Panc1 (cell line): ENCODE measurements at regions not wholly inside any gene's neighbourhood (a gene's known extent, or its start where the extent isn't known, plus 50 kb on each side); places are given as distances from the start of the nearest gene placed in this dataset.
A peak's percentile ranks its signal among the peaks of the same experiment; 100 is the strongest.
"Not testable (repeated sequence)": the region's sequence is repeated elsewhere in the genome, so short reads cannot be mapped to it uniquely, and the experiment has no call there.

Experiments used
- ATAC-seq: fragments of 200-7000 bp; cut with Tn5 transposase; 2 replicates; pipeline ENCODE4 v1.9.1; 2020; ENCODE audit warnings: mild to moderate bottlenecking, moderate library complexity
- BruUV-seq: library from RNA; stranded (reverse); fragments of 400-500 nt; replicated peaks from 2 replicates; lab custom pipeline; 2021; lab: Mats Ljungman, UMichigan
- CTCF ChIA-PET: fragments of 300-600 bp; sonication (Branson Sonifier 250); formaldehyde crosslinking; loops from one replicate; lab custom pipeline; 2022; ENCODE audit warnings: antibody characterized with exemption; lab: Charles Lee
- POLR2A ChIA-PET: fragments of 300-600 bp; sonication (Branson Sonifier 250); formaldehyde crosslinking; loops from one replicate; lab custom pipeline; 2022; ENCODE audit warnings: antibody characterized with exemption; lab: Charles Lee
- DNase-seq: peaks from one replicate; pipeline ENCODE4 v3.0.0-alpha.2; 2010; ENCODE audit warnings: low read depth, low spot score
- H3K27ac ChIP-seq: 2 replicates; pipeline ENCODE4 v1.5.1; 2011; ENCODE audit warnings: mild to moderate bottlenecking, low read length, inconsistent platforms
- H3K27me3 ChIP-seq: fragments of 200-500 bp; sonication (Bioruptor generic); 2 replicates; pipeline ENCODE4 v1.6.0; 2014; ENCODE audit warnings: low read length, inconsistent platforms; ENCODE audit not compliant: control insufficient read depth, insufficient read depth
- H3K36me3 ChIP-seq: fragments of 200-500 bp; sonication (Bioruptor generic); 2 replicates; pipeline ENCODE4 v1.5.1; 2014; ENCODE audit warnings: inconsistent platforms, mild to moderate bottlenecking, low read length, moderate library complexity; ENCODE audit not compliant: control insufficient read depth, insufficient read depth
- H3K4me1 ChIP-seq: 2 replicates; pipeline ENCODE4 v1.5.1; 2011; ENCODE audit warnings: inconsistent platforms, mild to moderate bottlenecking, low read length, moderate library complexity; ENCODE audit not compliant: control insufficient read depth, insufficient read depth
- H3K4me3 ChIP-seq, 2 experiments: 2 replicates each; pipeline ENCODE4 v1.5.1; 2011 to 2012; ENCODE audit warnings: low read depth in 2 of 2, low read length in 2 of 2, mild to moderate bottlenecking in 2 of 2, inconsistent platforms in 1 of 2, moderate library complexity in 1 of 2
- H3K9me3 ChIP-seq: fragments of 200-500 bp; sonication (Bioruptor generic); 2 replicates; pipeline ENCODE4 v1.5.1; 2014; ENCODE audit warnings: low read depth, mild to moderate bottlenecking, inconsistent platforms, low read length, moderate library complexity; ENCODE audit not compliant: control insufficient read depth, insufficient read depth
- CTCF ChIP-seq: fragments of 450-650 bp; IDR thresholded peaks from 2 replicates; pipeline ENCODE4 v1.5.1; 2017; ENCODE audit warnings: mild to moderate bottlenecking
- POLR2AphosphoS5 ChIP-seq: IDR thresholded peaks from 2 replicates; pipeline ENCODE4 v1.6.1; 2012; ENCODE audit warnings: mild to moderate bottlenecking, low read depth, low read length, moderate library complexity
- REST ChIP-seq, 2 experiments: IDR thresholded peaks; 2 replicates each; pipeline ENCODE4 v1.6.1; 2011 to 2012; ENCODE audit warnings: low read depth in 2 of 2, control low read depth in 1 of 2, low read length in 1 of 2, mild to moderate bottlenecking in 1 of 2, moderate library complexity in 1 of 2; ENCODE audit not compliant: insufficient read depth in 1 of 2
- SIN3A ChIP-seq: IDR thresholded peaks from 2 replicates; pipeline ENCODE4 v1.6.1; 2012; ENCODE audit warnings: low read depth, mild to moderate bottlenecking, low read length, moderate library complexity, borderline replicate concordance; ENCODE audit not compliant: insufficient read depth
- TCF7L2 ChIP-seq: IDR thresholded peaks from 2 replicates; pipeline ENCODE4 v1.6.1; 2011; ENCODE audit warnings: mild to moderate bottlenecking, low read depth, low read length, inconsistent platforms
- in situ Hi-C: cut with HindIII; loops from 2 replicates; pipeline ENCODE4 v1.10.0; 2016; ENCODE audit warnings: low sequenced_read_pairs, low pct_unique_long_range_greater_than_20kb
- intact Hi-C: fragments of 100-400 bp; cut with micrococcal nuclease; formaldehyde crosslinking; loops from one replicate; pipeline ENCODE4 v1.10.0; 2022; ENCODE audit not compliant: unreplicated experiment

- POLR2A ChIA-PET: no interaction called here
- intact Hi-C loops (no loop called here), in situ Hi-C loops (no loop called here)
- CTCF ChIA-PET: no interaction called here
- no peak for TF ChIP-seq TCF7L2
- TF ChIP-seq REST (IDR thresholded peaks at IDR 0.05; ENCODE audit: insufficient read depth in 1 of 2, low read depth in 2 of 2, low read length in 1 of 2): no peak
- TF ChIP-seq CTCF: no peak
- no peak for TF ChIP-seq POLR2AphosphoS5
- TF ChIP-seq SIN3A: no peak
- Histone ChIP-seq H3K4me3 (no peak overlapping the region), H3K9me3 (no peaks in the 10 kb centered on the region), H3K27me3 (no peaks in the 10 kb centered on the region), H3K36me3 (no peaks in the 10 kb centered on the region), H3K27ac (no peak overlapping the region), H3K4me1 (no peaks in the 10 kb centered on the region)
- ATAC-seq (no peak), DNase-seq (no peak)
- BruUV-seq: no TSS peak
Measured at GRCh38 chr3:137150825-137151224, 193.0 kb downstream of the IL20RB start.

GRCh38 chr3:137153046-137153445 lies 195.3 kb downstream of the IL20RB start:
- CTCF ChIA-PET, ATAC-seq, H3K4me1 ChIP-seq, intact Hi-C loops, POLR2A ChIA-PET, H3K9me3 ChIP-seq, DNase-seq, H3K36me3 ChIP-seq, H3K4me3 ChIP-seq, BruUV-seq, in situ Hi-C loops, H3K27ac ChIP-seq, H3K27me3 ChIP-seq: not testable (repeated sequence)

GRCh38 chr3:137163241-137163871 lies 205.6 kb downstream of the IL20RB start:
- peak; percentile 53; the same call in 1 of the 2 replicates for ATAC-seq
- no peaks in the 10 kb centered on the region for H3K27me3 ChIP-seq
- POLR2A ChIA-PET: no interaction called here
- no peak for TF ChIP-seq CTCF
- TF ChIP-seq POLR2AphosphoS5: no peak
- TF ChIP-seq SIN3A: no peak
- TF ChIP-seq TCF7L2: no peak
- no peak for TF ChIP-seq REST (IDR thresholded peaks at IDR 0.05; ENCODE audit: insufficient read depth in 1 of 2, low read depth in 2 of 2, low read length in 1 of 2)
- H3K36me3 ChIP-seq: no peaks in the 10 kb centered on the region
- H3K9me3 ChIP-seq: no peaks in the 10 kb centered on the region
- no peak overlapping the region for H3K4me3 ChIP-seq
- H3K4me1 ChIP-seq: no peaks in the 10 kb centered on the region
- in situ Hi-C loops: no loop called here
- CTCF ChIA-PET: no interaction called here
- no peak for DNase-seq
- H3K27ac ChIP-seq: no peak overlapping the region
- intact Hi-C loops: no loop called here
- BruUV-seq: no TSS peak
